ENCODE measurements at regions not wholly inside any gene's neighbourhood (a gene's known extent, or its start where the extent isn't known, plus 50 kb on each side); places are given as distances from the start of the nearest gene placed in this dataset.

DNA sequence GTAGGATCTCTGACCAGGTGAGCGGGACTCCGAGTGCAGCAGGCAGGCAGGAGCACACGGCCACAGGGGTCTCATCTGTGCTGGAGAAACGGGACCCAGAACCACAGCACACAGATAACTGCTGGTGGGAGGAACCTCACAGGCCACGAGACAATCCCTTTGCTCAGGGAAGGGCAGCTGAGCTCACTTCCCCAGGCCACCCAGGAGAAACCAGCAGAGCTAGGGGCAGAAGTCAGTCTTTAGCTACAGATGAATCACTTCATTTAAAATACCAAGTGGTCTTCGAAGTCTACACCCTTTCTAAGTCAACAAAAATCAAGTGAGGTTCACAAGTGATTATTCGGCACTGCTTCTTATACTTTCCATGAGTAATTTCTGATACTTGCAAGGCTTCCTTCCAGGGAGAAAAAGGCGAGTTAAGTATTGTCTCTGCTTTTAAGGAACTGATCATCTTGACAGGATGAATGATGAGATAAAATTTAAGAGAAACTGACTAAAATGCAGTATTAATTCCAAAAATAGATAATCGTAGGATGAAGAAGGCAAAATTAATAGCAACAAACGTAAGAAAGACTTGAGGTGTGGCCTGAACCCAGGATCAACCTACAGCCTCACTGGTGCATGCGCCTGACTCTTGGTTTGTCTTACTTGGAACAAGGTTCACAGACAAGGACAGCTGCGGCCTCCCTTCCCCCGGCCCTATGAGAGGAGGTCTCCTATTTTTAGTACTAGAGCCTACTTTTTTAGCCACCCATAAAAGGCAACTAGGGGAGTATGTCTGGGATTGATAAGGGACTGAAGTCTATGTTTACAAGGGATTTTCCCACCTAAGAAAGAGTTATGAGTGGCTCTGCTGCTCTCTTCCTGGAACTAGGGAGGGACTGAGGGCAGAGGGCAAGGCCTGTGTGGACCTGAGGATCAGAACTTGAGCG, 233.6 kb downstream of the TTLL2 start:
- TF ChIP-seq CTCF (IDR thresholded peaks at IDR 0.05) (no peak), POLR2A (IDR thresholded peaks at IDR 0.05) (no peak), EP300 (IDR thresholded peaks at IDR 0.05) (no peak)

Data from tibial nerve (tissue), 4 donors.